Naive thymus-derived CD8-positive, alpha-beta T cell (primary cell): ENCODE measurements at regions not wholly inside any gene's neighbourhood (a gene's known extent, or its start where the extent isn't known, plus 50 kb on each side); places are given as distances from the start of the nearest gene placed in this dataset.
A peak's percentile ranks its signal among the peaks of the same experiment; 100 is the strongest.
"Not testable (repeated sequence)": the region's sequence is repeated elsewhere in the genome, so short reads cannot be mapped to it uniquely, and the experiment has no call there.

Experiments
- ATAC-seq, 2 donors: fragments of 150-1000 bp; cut with Tn5 transposase in 1 of 2; sonication (Bioruptor Pico), chemical (Tn5 transposase) in 1 of 2; 1 replicate in 1 of 2; 2 replicates in 1 of 2; pipeline ENCODE4 v1.10.0; 2021; ENCODE audit warnings: mild to moderate bottlenecking in 2 of 2, moderate library complexity in 2 of 2
- POLR2A ChIA-PET: fragments of 350-600 bp; sonication (Branson Sonifier 250); formaldehyde crosslinking; loops from one replicate; lab custom pipeline; 2021; ENCODE audit warnings: antibody characterized with exemption; lab: Charles Lee
- DNase-seq, 10 donors: peaks; one replicate each; pipeline versions ENCODE4 v3.0.0 to v3.0.0-alpha.2; 2020 to 2022
- H3K27ac Mint-ChIP-seq, 10 donors: one replicate each; pipeline ENCODE4 v1.8.0; 2020 to 2022; ENCODE audit warnings: mild to moderate bottlenecking in 10 of 10, mixed read lengths in 10 of 10, moderate library complexity in 4 of 10, inconsistent platforms in 1 of 10
- H3K27me3 Mint-ChIP-seq, 5 donors: one replicate each; pipeline ENCODE4 v1.8.0; 2021 to 2022; ENCODE audit warnings: mixed read lengths in 5 of 5
- H3K36me3 Mint-ChIP-seq, 3 donors: one replicate each; pipeline ENCODE4 v1.8.0; 2020 to 2022; ENCODE audit warnings: mixed read lengths in 3 of 3, mild to moderate bottlenecking in 2 of 3, inconsistent platforms in 1 of 3
- H3K4me1 Mint-ChIP-seq, 4 donors: one replicate each; pipeline ENCODE4 v1.8.0; 2021 to 2022; ENCODE audit warnings: mixed read lengths in 4 of 4
- H3K4me3 Mint-ChIP-seq, 10 donors: one replicate each; pipeline ENCODE4 v1.8.0; 2020 to 2022; ENCODE audit warnings: mild to moderate bottlenecking in 10 of 10, mixed read lengths in 10 of 10, moderate library complexity in 6 of 10, inconsistent platforms in 1 of 10
- H3K9me3 Mint-ChIP-seq, 9 donors: one replicate each; pipeline ENCODE4 v1.8.0; 2020 to 2022; ENCODE audit warnings: mixed read lengths in 9 of 9, mild to moderate bottlenecking in 3 of 9, inconsistent platforms in 1 of 9, moderate library complexity in 1 of 9

- H3K27me3 Mint-ChIP-seq, result peaks cover 5 to 13% (median 7%) of the 10 kb centered on the region in 5 donors
- H3K4me3 Mint-ChIP-seq, POLR2A ChIA-PET, H3K27ac Mint-ChIP-seq, H3K36me3 Mint-ChIP-seq, DNase-seq, ATAC-seq, H3K4me1 Mint-ChIP-seq: not testable (repeated sequence)
- H3K9me3 Mint-ChIP-seq, result peaks cover 0 to 28% (median 10%) of the 10 kb centered on the region in 9 donors
These were observed 229.8 kb upstream of the GLRA1 start for GRCh38 chr5:152154452-152154851.

DNA sequence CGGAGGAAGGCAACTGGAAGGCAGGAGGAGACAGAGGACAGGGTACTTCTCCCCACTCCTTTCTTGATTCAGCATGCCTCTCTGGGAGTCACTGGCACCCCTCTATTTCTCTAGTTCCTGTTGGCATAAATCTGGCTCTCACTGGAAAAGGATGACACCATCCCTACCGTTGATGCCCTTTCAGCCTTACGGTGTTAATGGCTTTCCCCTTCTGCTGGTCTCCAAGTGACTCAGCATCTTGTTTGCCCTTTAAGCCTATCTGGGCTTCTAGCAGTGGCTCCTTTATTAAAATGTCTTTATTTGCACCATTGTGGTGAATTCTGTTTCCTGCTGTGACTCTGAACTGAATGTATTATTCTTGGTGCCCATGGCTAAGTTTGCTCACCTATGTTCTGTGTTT is 227.3 kb upstream of the GLRA1 start:
- no peak overlapping the region for H3K4me3 Mint-ChIP-seq
- no peaks in the 10 kb centered on the region for H3K36me3 Mint-ChIP-seq
- POLR2A ChIA-PET, result no interaction called here
- ATAC-seq (no peak), DNase-seq (no peak)
- no peaks in the 10 kb centered on the region for H3K4me1 Mint-ChIP-seq
- H3K27ac Mint-ChIP-seq, result no peak overlapping the region
- H3K27me3 Mint-ChIP-seq, result peaks cover 0 to 3% (median 0%) of the 10 kb centered on the region in 5 donors
- H3K9me3 Mint-ChIP-seq, result peaks cover 0 to 10% (median 3%) of the 10 kb centered on the region in 9 donors

GRCh38 chr5:152151113-152151512 is 226.5 kb upstream of the GLRA1 start:
- no peaks in the 10 kb centered on the region for H3K4me1 Mint-ChIP-seq
- POLR2A ChIA-PET, result no interaction called here
- H3K36me3 Mint-ChIP-seq, result no peaks in the 10 kb centered on the region
- no peak overlapping the region for H3K4me3 Mint-ChIP-seq
- no peak overlapping the region for H3K27ac Mint-ChIP-seq
- DNase-seq, result no peak
- no peak for ATAC-seq
- peaks cover 0 to 3% (median 0%) of the 10 kb centered on the region in 5 donors for H3K27me3 Mint-ChIP-seq
- H3K9me3 Mint-ChIP-seq, result peaks cover 0 to 6% (median under 1%) of the 10 kb centered on the region in 9 donors

DNA sequence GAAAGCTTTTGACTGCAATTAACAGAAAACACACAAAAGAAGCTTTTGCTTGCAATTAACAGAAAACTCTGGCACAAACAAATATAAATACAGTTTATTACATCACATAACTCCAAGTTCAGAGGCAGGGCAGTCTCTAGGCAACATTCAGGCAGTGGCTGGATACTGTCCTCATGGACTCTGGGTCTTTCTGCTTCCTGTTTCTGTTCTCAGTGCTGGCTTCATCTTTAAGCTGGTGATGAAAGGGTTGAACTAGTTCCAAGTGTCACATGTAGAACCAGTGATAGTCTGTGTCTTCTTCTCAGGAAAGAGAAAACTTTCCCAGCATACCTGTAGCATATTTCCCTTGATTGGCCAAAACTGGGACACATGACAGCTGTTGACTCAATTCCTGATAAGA is 222.6 kb upstream of the GLRA1 start:
- H3K27me3 Mint-ChIP-seq, result peaks cover 0 to 4% (median 2%) of the 10 kb centered on the region in 5 donors
- H3K4me3 Mint-ChIP-seq, result no peak overlapping the region
- POLR2A ChIA-PET, result no interaction called here
- no peak overlapping the region for H3K27ac Mint-ChIP-seq
- no peaks in the 10 kb centered on the region for H3K36me3 Mint-ChIP-seq
- H3K4me1 Mint-ChIP-seq, result no peaks in the 10 kb centered on the region
- DNase-seq (no peak), ATAC-seq (no peak)
- H3K9me3 Mint-ChIP-seq, result no peaks in the 10 kb centered on the region

- POLR2A ChIA-PET, result no interaction called here
- Mint-ChIP-seq H3K36me3 (no peaks in the 10 kb centered on the region), H3K27me3 (peaks cover 0 to 4% (median 2%) of the 10 kb centered on the region in 5 donors), H3K4me3 (no peak overlapping the region), H3K9me3 (no peaks in the 10 kb centered on the region), H3K27ac (no peak overlapping the region), H3K4me1 (no peaks in the 10 kb centered on the region)
- no peak for DNase-seq
- ATAC-seq, result no peak
These were observed 221.9 kb upstream of the GLRA1 start for GRCh38 chr5:152146566-152146965.

DNA sequence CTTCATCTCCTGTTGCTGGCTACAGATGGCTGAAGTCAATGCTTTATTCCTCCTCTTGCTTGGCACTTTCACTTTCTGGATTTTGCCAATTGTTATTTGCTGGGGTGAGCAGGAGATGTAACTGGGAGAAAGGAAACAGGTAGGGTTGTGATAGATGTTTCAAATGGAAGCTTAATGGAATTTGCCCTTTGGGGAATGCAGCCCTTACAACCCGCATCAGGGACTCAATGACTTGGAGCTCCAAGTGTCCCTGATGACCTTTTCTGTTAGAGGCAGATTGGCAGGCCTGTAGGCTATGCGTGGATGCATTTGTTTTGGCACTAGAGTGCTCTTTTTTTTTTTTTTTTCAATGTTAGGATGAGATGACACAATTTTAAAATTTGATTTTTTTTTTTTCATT is 219.9 kb upstream of the GLRA1 start:
- Mint-ChIP-seq H3K4me3 (no peak overlapping the region), H3K4me1 (no peaks in the 10 kb centered on the region), H3K36me3 (no peaks in the 10 kb centered on the region), H3K9me3 (no peaks in the 10 kb centered on the region), H3K27ac (no peak overlapping the region), H3K27me3 (peaks cover 0 to 4% (median 2%) of the 10 kb centered on the region in 5 donors)
- ATAC-seq (no peak), DNase-seq (no peak)
- POLR2A ChIA-PET, result no interaction called here

- Mint-ChIP-seq H3K4me3 (peak overlapping the region in 1 of 10 donors; percentile 7), H3K4me1 (no peaks in the 10 kb centered on the region), H3K27me3 (peaks cover 0 to 4% (median 2%) of the 10 kb centered on the region in 5 donors), H3K36me3 (no peaks in the 10 kb centered on the region), H3K9me3 (no peaks in the 10 kb centered on the region), H3K27ac (no peak overlapping the region)
- no peak for DNase-seq
- POLR2A ChIA-PET, result interaction anchor here (0.9 kb wide), 1 partner anchor 117 kb away, joined by 3 read pairs; no protein-coding TSS in a partner anchor
- ATAC-seq, result no peak
These were observed 219.4 kb upstream of the GLRA1 start for GRCh38 chr5:152144030-152144429.

- no peaks in the 10 kb centered on the region for H3K36me3 Mint-ChIP-seq
- POLR2A ChIA-PET, result interaction anchor here (0.8 kb wide), 1 partner anchor 317 kb away, joined by 5 read pairs; no protein-coding TSS in a partner anchor
- no peak overlapping the region for H3K27ac Mint-ChIP-seq
- no peaks in the 10 kb centered on the region for H3K9me3 Mint-ChIP-seq
- peak; percentile 61 to 63 for ATAC-seq
- peaks cover 0 to 7% (median 2%) of the 10 kb centered on the region in 5 donors for H3K27me3 Mint-ChIP-seq
- H3K4me1 Mint-ChIP-seq, result no peaks in the 10 kb centered on the region
- DNase-seq, result peak; percentile 29 to 82 (median 57)
- no peak overlapping the region for H3K4me3 Mint-ChIP-seq
These were observed 218.3 kb upstream of the GLRA1 start for GRCh38 chr5:152142840-152143469.

DNA sequence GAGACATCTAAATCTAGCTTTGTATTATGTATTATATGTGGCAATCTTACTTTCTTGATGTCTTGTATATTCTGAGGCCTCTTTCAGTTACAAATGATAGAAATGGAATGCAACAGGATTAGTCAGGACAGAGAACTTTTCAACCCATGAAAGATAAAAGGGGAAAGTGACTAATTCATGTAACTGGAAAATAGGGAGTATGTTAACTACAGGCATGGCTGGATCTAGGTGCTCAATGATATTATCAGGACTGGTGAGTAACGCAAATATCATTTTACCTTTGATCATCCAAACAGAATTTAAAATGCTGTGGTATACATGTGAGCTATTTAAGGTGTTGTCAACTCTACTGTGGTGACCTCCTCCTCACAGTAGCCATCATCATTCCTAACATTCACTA is 215.7 kb upstream of the GLRA1 start:
- H3K9me3 Mint-ChIP-seq, result no peaks in the 10 kb centered on the region
- POLR2A ChIA-PET, result no interaction called here
- no peak for DNase-seq

DNA sequence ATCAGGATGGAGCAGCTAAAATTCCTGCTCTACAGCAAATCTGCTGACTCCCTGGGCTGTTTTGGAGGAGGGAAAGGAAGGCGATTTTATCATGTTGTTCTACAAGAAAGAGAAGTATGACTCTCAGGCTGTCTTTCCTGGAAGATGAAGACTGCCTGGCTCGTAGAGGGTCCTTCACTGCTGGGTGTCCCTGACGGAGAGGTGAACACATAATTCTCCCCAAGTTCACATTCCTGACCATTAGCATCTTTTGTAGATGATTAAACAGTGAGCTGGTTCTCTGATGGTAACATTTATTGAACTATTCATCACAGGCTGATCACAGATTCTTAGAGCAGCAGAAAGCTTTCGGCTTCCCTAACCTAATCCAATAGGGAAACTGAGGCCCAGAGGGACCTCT is 212.4 kb upstream of the GLRA1 start:
- POLR2A ChIA-PET, result no interaction called here
- H3K9me3 Mint-ChIP-seq, result peaks cover 0 to 1% (median 0%) of the 10 kb centered on the region in 9 donors
- H3K36me3 Mint-ChIP-seq, result no peaks in the 10 kb centered on the region
- peak overlapping the region in 1 of 10 donors; percentile 60 for H3K27ac Mint-ChIP-seq
- H3K27me3 Mint-ChIP-seq, result peaks cover 0 to 9% (median 2%) of the 10 kb centered on the region in 5 donors
- H3K4me1 Mint-ChIP-seq, result peaks cover 0 to 4% (median 0%) of the 10 kb centered on the region in 4 donors
- DNase-seq (no peak), ATAC-seq (no peak)
- no peak overlapping the region for H3K4me3 Mint-ChIP-seq

More for the DNA sequence above, 215.7 kb upstream of the GLRA1 start:
- Mint-ChIP-seq H3K27me3 (peaks cover 0 to 9% (median 2%) of the 10 kb centered on the region in 5 donors), H3K27ac (no peak overlapping the region), H3K4me3 (no peak overlapping the region), H3K4me1 (no peaks in the 10 kb centered on the region), H3K36me3 (no peaks in the 10 kb centered on the region)
- ATAC-seq, result no peak

GRCh38 chr5:152136321-152136720 is 211.7 kb upstream of the GLRA1 start:
- Mint-ChIP-seq H3K4me3 (no peak overlapping the region), H3K27ac (no peak overlapping the region), H3K9me3 (peaks cover 0 to 1% (median 0%) of the 10 kb centered on the region in 9 donors), H3K27me3 (peaks cover 0 to 9% (median 2%) of the 10 kb centered on the region in 5 donors), H3K36me3 (no peaks in the 10 kb centered on the region), H3K4me1 (peaks cover 0 to 4% (median 0%) of the 10 kb centered on the region in 4 donors)
- ATAC-seq (no peak), DNase-seq (no peak)
- POLR2A ChIA-PET, result no interaction called here

GRCh38 chr5:152135827-152136226 is 211.2 kb upstream of the GLRA1 start:
- Mint-ChIP-seq H3K27ac (no peak overlapping the region), H3K4me3 (no peak overlapping the region), H3K36me3 (no peaks in the 10 kb centered on the region), H3K9me3 (peaks cover 0 to 1% (median 0%) of the 10 kb centered on the region in 9 donors), H3K4me1 (peaks cover 0 to 4% (median 0%) of the 10 kb centered on the region in 4 donors), H3K27me3 (peaks cover 0 to 9% (median 2%) of the 10 kb centered on the region in 5 donors)
- ATAC-seq (no peak), DNase-seq (no peak)
- POLR2A ChIA-PET, result no interaction called here

DNA sequence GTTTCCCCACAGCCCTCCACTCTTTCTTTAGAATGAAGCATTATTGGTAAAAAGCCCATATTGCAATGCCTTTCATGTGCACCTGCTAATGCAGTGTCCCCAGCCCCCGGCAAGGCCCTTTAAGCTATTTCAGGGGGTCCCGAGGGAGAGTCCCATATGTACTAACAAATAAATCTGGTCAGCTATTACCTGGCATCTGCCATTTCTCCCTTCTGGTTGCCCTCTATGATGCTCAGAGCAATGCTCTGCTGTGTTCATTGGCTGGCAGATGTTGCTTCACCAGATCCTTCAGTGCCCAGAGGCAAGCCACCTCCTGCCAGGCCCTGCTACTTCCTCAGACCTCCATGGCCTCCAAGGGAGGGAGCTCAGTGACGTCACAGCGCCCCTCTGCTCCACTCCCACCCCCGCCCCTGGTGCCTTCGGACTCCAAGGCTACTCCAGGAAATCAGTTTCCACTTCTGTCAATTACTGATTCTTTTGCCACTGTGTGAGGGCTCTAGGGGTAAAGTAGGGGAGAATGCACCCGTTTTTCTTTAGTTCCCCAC is 201.1 kb upstream of the GLRA1 start:
- H3K4me1 Mint-ChIP-seq, result no peaks in the 10 kb centered on the region
- no peaks in the 10 kb centered on the region for H3K36me3 Mint-ChIP-seq
- POLR2A ChIA-PET, result no interaction called here
- ATAC-seq, result no peak
- no peak for DNase-seq
- H3K27me3 Mint-ChIP-seq, result peaks cover 0 to 7% (median 0%) of the 10 kb centered on the region in 5 donors
- no peak overlapping the region for H3K27ac Mint-ChIP-seq
- H3K9me3 Mint-ChIP-seq, result no peaks in the 10 kb centered on the region
- H3K4me3 Mint-ChIP-seq, result no peak overlapping the region
